RWPE1 (cell line): ENCODE measurements at regions not wholly inside any gene's neighbourhood (a gene's known extent, or its start where the extent isn't known, plus 50 kb on each side); places are given as distances from the start of the nearest gene placed in this dataset.

ENCODE experiments used
- CTCF ChIA-PET: fragments of 350-600 bp; sonication (Branson Sonifier 250); formaldehyde crosslinking; extraction: SDS; loops from one replicate; lab custom pipeline; 2021; lab: Yijun Ruan, JAX
- POLR2A ChIA-PET: fragments of 400-600 bp; formaldehyde crosslinking; extraction: SDS; loops from one replicate; lab custom pipeline; 2020; ENCODE audit warnings: antibody characterized with exemption; ENCODE audit not compliant: low non-redundant PET; lab: Yijun Ruan, JAX
- DNase-seq: peaks from one replicate; pipeline ENCODE4 v3.0.0; 2012; ENCODE audit warnings: low spot score
- H3K27ac ChIP-seq: fragments of 450-650 bp; 2 replicates; pipeline ENCODE4 v1.5.1; 2017
- CTCF ChIP-seq: fragments of 450-650 bp; conservative IDR thresholded peaks from 2 replicates; pipeline ENCODE4 v1.5.1; 2017; ENCODE audit warnings: low read depth, mild to moderate bottlenecking

GRCh38 chr4:171016145-171016544 is 797.1 kb upstream of the GALNTL6 start:
- TF ChIP-seq CTCF = no peak
- DNase-seq = no peak
- no peak overlapping the region for H3K27ac ChIP-seq
- CTCF ChIA-PET = interaction anchor here (0.6 kb wide), 1 partner anchor 1423 kb away, joined by 3 read pairs; no protein-coding TSS in a partner anchor
- POLR2A ChIA-PET = no interaction called here

- no peak for DNase-seq
- no peak for TF ChIP-seq CTCF
- ChIA-PET CTCF (no interaction called here), POLR2A (no interaction called here)
- no peak overlapping the region for H3K27ac ChIP-seq
Observed at GRCh38 chr4:171015441-171015840, 797.8 kb upstream of the GALNTL6 start.

GRCh38 chr4:171007618-171008390 is 805.4 kb upstream of the GALNTL6 start:
- CTCF ChIA-PET = no interaction called here
- POLR2A ChIA-PET = no interaction called here
- TF ChIP-seq CTCF = no peak
- no peak for DNase-seq
- H3K27ac ChIP-seq = no peak overlapping the region

- ChIA-PET CTCF (interaction anchor here (0.6 kb wide), 2 partner anchors 431 to 1064 kb away, joined by 4 to 5 read pairs; no protein-coding TSS in a partner anchor), POLR2A (no interaction called here)
- no peak for TF ChIP-seq CTCF
- no peak overlapping the region for H3K27ac ChIP-seq
- no peak for DNase-seq
Observed at GRCh38 chr4:171002246-171002645, 811.0 kb upstream of the GALNTL6 start.

GRCh38 chr4:170990989-170991589 is 822.1 kb upstream of the GALNTL6 start:
- DNase-seq = no peak
- TF ChIP-seq CTCF = no peak; the same call in 1 of the 2 replicates
- no peak overlapping the region for H3K27ac ChIP-seq
- ChIA-PET CTCF (interaction anchor here (0.5 to 0.9 kb wide), 6 partner anchors 13 to 1212 kb away, joined by 3 to 5 read pairs (median 3); no protein-coding TSS in a partner anchor), POLR2A (no interaction called here)

GRCh38 chr4:170988446-170988845 is 824.8 kb upstream of the GALNTL6 start:
- CTCF ChIA-PET = interaction anchor here (0.5 to 0.6 kb wide), 2 partner anchors 119 to 200 kb away, joined by 3 to 4 read pairs; no protein-coding TSS in a partner anchor
- TF ChIP-seq CTCF = no peak
- no peak for DNase-seq
- H3K27ac ChIP-seq = no peak overlapping the region
- POLR2A ChIA-PET = no interaction called here
